ENCODE measurements at regions not wholly inside any gene's neighbourhood (a gene's known extent, or its start where the extent isn't known, plus 50 kb on each side); places are given as distances from the start of the nearest gene placed in this dataset.

GRCh38 chrX:39456894-39457604, 640.7 kb downstream of the BCOR start:
- TF ChIP-seq YY1 (tag by site-specific recombination; IDR thresholded peaks at IDR 0.05) = no peak
- no peak for TF ChIP-seq ZNF624 (tag by site-specific recombination; IDR thresholded peaks at IDR 0.05)

All from HEK293 (cell line).